ENCODE measurements at regions not wholly inside any gene's neighbourhood (a gene's known extent, or its start where the extent isn't known, plus 50 kb on each side); places are given as distances from the start of the nearest gene placed in this dataset.

GRCh38 chr4:82050796-82051195, 323.0 kb downstream of the HNRNPD start:
- TF ChIP-seq CTCF (IDR thresholded peaks at IDR 0.05; ENCODE audit: low read depth, low read length, missing control alignments) = no peak
- no peak overlapping the region for H3K4me3 ChIP-seq (replicated peaks; ENCODE audit: low read depth, low read length)
- DNase-seq (ENCODE audit: extremely low read depth, low read depth) = no peak

- no peak overlapping the region for H3K4me3 ChIP-seq (replicated peaks; ENCODE audit: low read depth, low read length)
- TF ChIP-seq CTCF (IDR thresholded peaks at IDR 0.05; ENCODE audit: low read depth, low read length, missing control alignments) = no peak
- no peak for DNase-seq (ENCODE audit: extremely low read depth, low read depth)
These were observed 324.5 kb downstream of the HNRNPD start for GRCh38 chr4:82049294-82049693.

GRCh38 chr4:82047731-82048130, 326.1 kb downstream of the HNRNPD start:
- no peak for TF ChIP-seq CTCF (IDR thresholded peaks at IDR 0.05; ENCODE audit: low read depth, low read length, missing control alignments)
- no peak for DNase-seq (ENCODE audit: extremely low read depth, low read depth)
- H3K4me3 ChIP-seq (replicated peaks; ENCODE audit: low read depth, low read length) = no peak overlapping the region

GRCh38 chr4:82046796-82047195, 327.0 kb downstream of the HNRNPD start:
- no peak for TF ChIP-seq CTCF (IDR thresholded peaks at IDR 0.05; ENCODE audit: low read depth, low read length, missing control alignments)
- no peak for DNase-seq (ENCODE audit: extremely low read depth, low read depth)
- no peak overlapping the region for H3K4me3 ChIP-seq (replicated peaks; ENCODE audit: low read depth, low read length)

- TF ChIP-seq CTCF (IDR thresholded peaks at IDR 0.05; ENCODE audit: low read depth, low read length, missing control alignments) = no peak
- DNase-seq (ENCODE audit: extremely low read depth, low read depth) = no peak
- no peak overlapping the region for H3K4me3 ChIP-seq (replicated peaks; ENCODE audit: low read depth, low read length)
These were observed 328.5 kb downstream of the HNRNPD start for GRCh38 chr4:82045267-82045666.

- TF ChIP-seq CTCF (IDR thresholded peaks at IDR 0.05; ENCODE audit: low read depth, low read length, missing control alignments) = no peak
- no peak for DNase-seq (ENCODE audit: extremely low read depth, low read depth)
- H3K4me3 ChIP-seq (replicated peaks; ENCODE audit: low read depth, low read length) = no peak overlapping the region
These were observed 329.4 kb downstream of the HNRNPD start for GRCh38 chr4:82044141-82044993.

- no peak overlapping the region for H3K4me3 ChIP-seq (replicated peaks; ENCODE audit: low read depth, low read length)
- DNase-seq (ENCODE audit: extremely low read depth, low read depth) = no peak
These were observed 330.0 kb downstream of the HNRNPD start for GRCh38 chr4:82043809-82044137.

More at GRCh38 chr4:82043809-82044137, 330.0 kb downstream of the HNRNPD start:
- no peak for TF ChIP-seq CTCF (IDR thresholded peaks at IDR 0.05; ENCODE audit: low read depth, low read length, missing control alignments)
